ENCODE measurements at regions not wholly inside any gene's neighbourhood (a gene's known extent, or its start where the extent isn't known, plus 50 kb on each side); places are given as distances from the start of the nearest gene placed in this dataset.

- Mint-ChIP-seq H3K4me1 (ENCODE audit: unreplicated experiment) (peaks cover 5% of the 10 kb centered on the region), H3K27me3 (no peaks in the 10 kb centered on the region), H3K9me3 (no peaks in the 10 kb centered on the region), H3K27ac (no peak overlapping the region), H3K4me3 (no peak overlapping the region), H3K36me3 (no peaks in the 10 kb centered on the region)
- no peak for TF ChIP-seq CTCF (conservative IDR thresholded peaks at IDR 0.05)
- DNase-seq (ENCODE audit: extremely low spot score, unreplicated experiment) = no peak
Observed at GRCh38 chr14:37807722-37808121, 212.3 kb downstream of the TTC6 start.

- TF ChIP-seq CTCF (conservative IDR thresholded peaks at IDR 0.05) = no peak
- peak overlapping the region; percentile 58 for H3K4me3 Mint-ChIP-seq
- DNase-seq (ENCODE audit: extremely low spot score, unreplicated experiment) = no peak
- no peaks in the 10 kb centered on the region for H3K27me3 Mint-ChIP-seq
- no peaks in the 10 kb centered on the region for H3K36me3 Mint-ChIP-seq
- peaks cover 5% of the 10 kb centered on the region for H3K4me1 Mint-ChIP-seq (ENCODE audit: unreplicated experiment)
- H3K9me3 Mint-ChIP-seq = no peaks in the 10 kb centered on the region
- H3K27ac Mint-ChIP-seq = peak overlapping the region; percentile 90
Observed at GRCh38 chr14:37810094-37810801, 214.8 kb downstream of the TTC6 start.

- no peaks in the 10 kb centered on the region for H3K27me3 Mint-ChIP-seq
- H3K36me3 Mint-ChIP-seq = no peaks in the 10 kb centered on the region
- H3K4me1 Mint-ChIP-seq (ENCODE audit: unreplicated experiment) = peaks cover 5% of the 10 kb centered on the region
- TF ChIP-seq CTCF (conservative IDR thresholded peaks at IDR 0.05) = no peak
- no peak overlapping the region for H3K4me3 Mint-ChIP-seq
- no peaks in the 10 kb centered on the region for H3K9me3 Mint-ChIP-seq
- H3K27ac Mint-ChIP-seq = no peak overlapping the region
- no peak for DNase-seq (ENCODE audit: extremely low spot score, unreplicated experiment)
Observed at GRCh38 chr14:37813732-37814131, 218.3 kb downstream of the TTC6 start.

GRCh38 chr14:37816135-37816534 is 220.7 kb downstream of the TTC6 start:
- no peak overlapping the region for H3K4me3 Mint-ChIP-seq
- no peaks in the 10 kb centered on the region for H3K9me3 Mint-ChIP-seq
- no peak for DNase-seq (ENCODE audit: extremely low spot score, unreplicated experiment)
- peaks cover 6% of the 10 kb centered on the region for H3K4me1 Mint-ChIP-seq (ENCODE audit: unreplicated experiment)
- no peak for TF ChIP-seq CTCF (conservative IDR thresholded peaks at IDR 0.05)
- no peaks in the 10 kb centered on the region for H3K27me3 Mint-ChIP-seq
- H3K27ac Mint-ChIP-seq = no peak overlapping the region
- H3K36me3 Mint-ChIP-seq = no peaks in the 10 kb centered on the region

- Mint-ChIP-seq H3K4me3 (no peak overlapping the region), H3K27me3 (no peaks in the 10 kb centered on the region), H3K4me1 (ENCODE audit: unreplicated experiment) (peaks cover 6% of the 10 kb centered on the region), H3K27ac (no peak overlapping the region), H3K9me3 (no peaks in the 10 kb centered on the region), H3K36me3 (no peaks in the 10 kb centered on the region)
- no peak for TF ChIP-seq CTCF (conservative IDR thresholded peaks at IDR 0.05)
- no peak for DNase-seq (ENCODE audit: extremely low spot score, unreplicated experiment)
Observed at GRCh38 chr14:37816743-37817295, 221.4 kb downstream of the TTC6 start.

Measured in type B pancreatic cell (in vitro differentiated cells).